Fibroblast of gingiva (primary cell): ENCODE measurements at regions not wholly inside any gene's neighbourhood (a gene's known extent, or its start where the extent isn't known, plus 50 kb on each side); places are given as distances from the start of the nearest gene placed in this dataset.
"Not testable (repeated sequence)": the region's sequence is repeated elsewhere in the genome, so short reads cannot be mapped to it uniquely, and the experiment has no call there.

ENCODE experiments used
- DNase-seq: peaks from one replicate; pipeline ENCODE4 v3.0.0-alpha.2; 2011; ENCODE audit warnings: low read depth

GRCh38 chr13:103638706-103639105, 572.5 kb upstream of the SLC10A2 start:
- no peak for DNase-seq

- no peak for DNase-seq
Measured at GRCh38 chr13:103634066-103634465, 567.8 kb upstream of the SLC10A2 start.

- DNase-seq = no peak
Measured at GRCh38 chr13:103625194-103625593, 559.0 kb upstream of the SLC10A2 start.

GRCh38 chr13:103618151-103618550, 551.9 kb upstream of the SLC10A2 start:
- DNase-seq = no peak

GRCh38 chr13:103615771-103616170, 549.6 kb upstream of the SLC10A2 start:
- DNase-seq = no peak

GRCh38 chr13:103614761-103615160, 548.5 kb upstream of the SLC10A2 start:
- DNase-seq = no peak

- no peak for DNase-seq
Measured at GRCh38 chr13:103607995-103608394, 541.8 kb upstream of the SLC10A2 start.

GRCh38 chr13:103605546-103606326, 539.5 kb upstream of the SLC10A2 start:
- DNase-seq = no peak

GRCh38 chr13:103599870-103600269, 533.7 kb upstream of the SLC10A2 start:
- not testable (repeated sequence) for DNase-seq

- no peak for DNase-seq
Measured at GRCh38 chr13:103598671-103599070, 532.5 kb upstream of the SLC10A2 start.

- no peak for DNase-seq
Measured at GRCh38 chr13:103573446-103573845, 507.2 kb upstream of the SLC10A2 start.

- DNase-seq = no peak
Measured at GRCh38 chr13:103568314-103568713, 502.1 kb upstream of the SLC10A2 start.

- DNase-seq = no peak
Measured at GRCh38 chr13:103557878-103558277, 491.7 kb upstream of the SLC10A2 start.

- no peak for DNase-seq
Measured at GRCh38 chr13:103556681-103557080, 490.5 kb upstream of the SLC10A2 start.

- DNase-seq = no peak
Measured at GRCh38 chr13:103547914-103548313, 481.7 kb upstream of the SLC10A2 start.

GRCh38 chr13:103546271-103546670, 480.1 kb upstream of the SLC10A2 start:
- no peak for DNase-seq

- no peak for DNase-seq
Measured at GRCh38 chr13:103542648-103543047, 476.4 kb upstream of the SLC10A2 start.

- DNase-seq = no peak
Measured at GRCh38 chr13:103540382-103540765, 474.2 kb upstream of the SLC10A2 start.

- DNase-seq = no peak
Measured at GRCh38 chr13:103539721-103540381, 473.6 kb upstream of the SLC10A2 start.

GRCh38 chr13:103539265-103539664, 473.0 kb upstream of the SLC10A2 start:
- DNase-seq = no peak

GRCh38 chr13:103537616-103538015, 471.4 kb upstream of the SLC10A2 start:
- no peak for DNase-seq

GRCh38 chr13:103531278-103531677, 465.1 kb upstream of the SLC10A2 start:
- DNase-seq = no peak

- DNase-seq = no peak
Measured at GRCh38 chr13:103528437-103528836, 462.2 kb upstream of the SLC10A2 start.

- no peak for DNase-seq
Measured at GRCh38 chr13:103525530-103525929, 459.3 kb upstream of the SLC10A2 start.
